ENCODE measurements at regions not wholly inside any gene's neighbourhood (a gene's known extent, or its start where the extent isn't known, plus 50 kb on each side); places are given as distances from the start of the nearest gene placed in this dataset.

DNA sequence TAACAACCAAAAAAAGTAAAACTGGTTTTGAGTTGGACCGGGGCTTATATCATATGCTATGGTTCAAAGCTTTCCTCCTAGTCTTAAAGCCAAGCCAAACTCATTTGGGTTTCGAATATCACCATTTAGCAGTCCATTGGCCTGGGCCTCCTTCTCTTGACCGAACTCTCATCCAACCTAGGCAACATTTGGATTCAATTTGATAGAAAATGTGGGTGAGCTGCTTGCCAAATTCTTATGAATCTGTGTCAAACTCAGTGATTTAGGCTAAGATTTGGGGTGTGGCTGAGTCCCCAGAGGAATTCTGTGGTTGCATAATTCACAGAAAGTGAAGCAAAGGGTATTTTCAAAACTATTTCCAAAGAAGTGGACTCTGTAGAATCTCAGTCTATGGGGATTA is 83.7 kb downstream of the BLID start:
- TF ChIP-seq, protein P1, sequence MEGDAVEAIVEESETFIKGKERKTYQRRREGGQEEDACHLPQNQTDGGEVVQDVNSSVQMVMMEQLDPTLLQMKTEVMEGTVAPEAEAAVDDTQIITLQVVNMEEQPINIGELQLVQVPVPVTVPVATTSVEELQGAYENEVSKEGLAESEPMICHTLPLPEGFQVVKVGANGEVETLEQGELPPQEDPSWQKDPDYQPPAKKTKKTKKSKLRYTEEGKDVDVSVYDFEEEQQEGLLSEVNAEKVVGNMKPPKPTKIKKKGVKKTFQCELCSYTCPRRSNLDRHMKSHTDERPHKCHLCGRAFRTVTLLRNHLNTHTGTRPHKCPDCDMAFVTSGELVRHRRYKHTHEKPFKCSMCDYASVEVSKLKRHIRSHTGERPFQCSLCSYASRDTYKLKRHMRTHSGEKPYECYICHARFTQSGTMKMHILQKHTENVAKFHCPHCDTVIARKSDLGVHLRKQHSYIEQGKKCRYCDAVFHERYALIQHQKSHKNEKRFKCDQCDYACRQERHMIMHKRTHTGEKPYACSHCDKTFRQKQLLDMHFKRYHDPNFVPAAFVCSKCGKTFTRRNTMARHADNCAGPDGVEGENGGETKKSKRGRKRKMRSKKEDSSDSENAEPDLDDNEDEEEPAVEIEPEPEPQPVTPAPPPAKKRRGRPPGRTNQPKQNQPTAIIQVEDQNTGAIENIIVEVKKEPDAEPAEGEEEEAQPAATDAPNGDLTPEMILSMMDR (IDR thresholded peaks at IDR 0.05), result no peak
- no peak for TF ChIP-seq ZFX (IDR thresholded peaks at IDR 0.05; ENCODE audit: borderline replicate concordance)

Data from 22Rv1 (cell line).